ENCODE measurements at regions not wholly inside any gene's neighbourhood (a gene's known extent, or its start where the extent isn't known, plus 50 kb on each side); places are given as distances from the start of the nearest gene placed in this dataset.

GRCh38 chr4:165765053-165765452 lies 108.0 kb upstream of the TLL1 start:
- DNase-seq (ENCODE audit: low read depth in 2 of 2) = no peak
- H3K9ac ChIP-seq (ENCODE audit: insufficient read depth, low read length) = no peak overlapping the region
- no peaks in the 10 kb centered on the region for H3K4me1 ChIP-seq (ENCODE audit: control insufficient read depth, extremely low read depth, insufficient read depth, low read length)
- no peaks in the 10 kb centered on the region for H3K9me3 ChIP-seq (ENCODE audit: control insufficient read depth, insufficient read depth, low read depth, low read length)
- H3K27ac ChIP-seq (ENCODE audit: insufficient read depth, low read length) = no peak overlapping the region
- no peaks in the 10 kb centered on the region for H3K36me3 ChIP-seq (ENCODE audit: control insufficient read depth, insufficient read depth, low read length)
- H3K27me3 ChIP-seq (ENCODE audit: control insufficient read depth, insufficient read depth, low read length) = no peaks in the 10 kb centered on the region
- no peak overlapping the region for H2AFZ ChIP-seq (ENCODE audit: low read length)
- no peaks in the 10 kb centered on the region for H4K20me1 ChIP-seq (ENCODE audit: control insufficient read depth, extremely low read depth, insufficient read depth, low read length)
- H3K4me3 ChIP-seq (replicated peaks in 1 of 4; ENCODE audit: control extremely low read depth in 1 of 4, insufficient read depth in 1 of 4, low read depth in 3 of 4, low read length in 4 of 4) = no peak overlapping the region
- TF ChIP-seq EZH2 (IDR thresholded peaks at IDR 0.05; ENCODE audit: low read length, missing control alignments) (no peak), CTCF (conservative IDR thresholded peaks at IDR 0.05 in 1 of 2, IDR thresholded peaks at IDR 0.05 in 1 of 2; ENCODE audit: low read depth in 1 of 2, low read length in 2 of 2) (no peak)
- no peaks in the 10 kb centered on the region for H3K79me2 ChIP-seq (ENCODE audit: control insufficient read depth, insufficient read depth, low read length)
- no peak overlapping the region for H3K4me2 ChIP-seq (ENCODE audit: extremely low read depth, insufficient read depth, low read length)

DNA sequence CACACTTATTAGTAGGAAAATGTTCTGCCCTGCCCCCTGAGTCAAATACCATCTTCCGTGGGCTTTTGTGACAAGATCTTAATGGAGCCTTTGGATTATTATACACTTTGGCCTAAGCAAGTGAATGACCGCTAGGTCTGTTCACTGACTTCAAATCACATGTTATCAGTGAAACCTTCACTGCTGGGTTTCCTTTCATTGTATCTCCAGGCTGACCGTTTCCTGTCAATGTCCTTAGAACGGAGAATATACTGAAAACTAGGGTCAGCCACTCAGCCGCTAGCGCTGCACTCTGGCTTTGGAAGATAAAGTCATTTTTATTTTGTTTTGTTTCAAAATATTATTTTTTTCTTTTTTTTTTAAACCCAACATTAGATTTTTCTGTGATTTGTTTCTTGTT lies 107.0 kb upstream of the TLL1 start:
- no peak overlapping the region for H3K27ac ChIP-seq (ENCODE audit: insufficient read depth, low read length)
- DNase-seq (ENCODE audit: low read depth in 2 of 2) = no peak
- H3K4me3 ChIP-seq (replicated peaks in 1 of 4; ENCODE audit: control extremely low read depth in 1 of 4, insufficient read depth in 1 of 4, low read depth in 3 of 4, low read length in 4 of 4) = no peak overlapping the region
- TF ChIP-seq CTCF (conservative IDR thresholded peaks at IDR 0.05 in 1 of 2, IDR thresholded peaks at IDR 0.05 in 1 of 2; ENCODE audit: low read depth in 1 of 2, low read length in 2 of 2) = no peak
- no peak for TF ChIP-seq EZH2 (IDR thresholded peaks at IDR 0.05; ENCODE audit: low read length, missing control alignments)
- H3K79me2 ChIP-seq (ENCODE audit: control insufficient read depth, insufficient read depth, low read length) = no peaks in the 10 kb centered on the region
- no peak overlapping the region for H2AFZ ChIP-seq (ENCODE audit: low read length)
- no peaks in the 10 kb centered on the region for H3K9me3 ChIP-seq (ENCODE audit: control insufficient read depth, insufficient read depth, low read depth, low read length)
- no peak overlapping the region for H3K4me2 ChIP-seq (ENCODE audit: extremely low read depth, insufficient read depth, low read length)
- H3K4me1 ChIP-seq (ENCODE audit: control insufficient read depth, extremely low read depth, insufficient read depth, low read length) = no peaks in the 10 kb centered on the region
- H3K9ac ChIP-seq (ENCODE audit: insufficient read depth, low read length) = no peak overlapping the region
- H3K27me3 ChIP-seq (ENCODE audit: control insufficient read depth, insufficient read depth, low read length) = no peaks in the 10 kb centered on the region
- no peaks in the 10 kb centered on the region for H3K36me3 ChIP-seq (ENCODE audit: control insufficient read depth, insufficient read depth, low read length)
- H4K20me1 ChIP-seq (ENCODE audit: control insufficient read depth, extremely low read depth, insufficient read depth, low read length) = no peaks in the 10 kb centered on the region

DNA sequence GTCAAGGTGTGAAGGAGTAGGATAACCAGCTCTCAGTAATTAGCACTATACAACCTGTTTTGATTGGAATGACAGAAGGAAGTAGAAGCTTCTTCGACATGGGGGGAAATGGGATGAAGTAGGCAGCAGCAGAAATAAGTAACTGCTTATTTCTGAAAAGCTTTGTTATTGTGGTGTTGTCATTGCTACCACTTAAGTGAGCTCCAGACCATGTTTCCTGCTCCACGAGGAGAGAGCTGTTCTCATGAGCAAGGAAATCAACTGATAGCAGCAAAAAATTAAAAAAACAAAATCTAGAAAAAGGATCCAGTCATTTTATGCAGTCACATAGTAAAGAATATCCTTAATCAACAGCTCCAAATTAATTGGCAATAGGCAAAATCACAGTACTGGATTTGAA lies 106.1 kb upstream of the TLL1 start:
- no peak for DNase-seq (ENCODE audit: low read depth in 2 of 2)
- TF ChIP-seq CTCF (conservative IDR thresholded peaks at IDR 0.05 in 1 of 2, IDR thresholded peaks at IDR 0.05 in 1 of 2; ENCODE audit: low read depth in 1 of 2, low read length in 2 of 2) (no peak), EZH2 (IDR thresholded peaks at IDR 0.05; ENCODE audit: low read length, missing control alignments) (no peak)
- H3K9ac ChIP-seq (ENCODE audit: insufficient read depth, low read length) = no peak overlapping the region
- no peaks in the 10 kb centered on the region for H3K36me3 ChIP-seq (ENCODE audit: control insufficient read depth, insufficient read depth, low read length)
- no peak overlapping the region for H3K4me3 ChIP-seq (replicated peaks in 1 of 4; ENCODE audit: control extremely low read depth in 1 of 4, insufficient read depth in 1 of 4, low read depth in 3 of 4, low read length in 4 of 4)
- no peaks in the 10 kb centered on the region for H3K4me1 ChIP-seq (ENCODE audit: control insufficient read depth, extremely low read depth, insufficient read depth, low read length)
- no peak overlapping the region for H3K27ac ChIP-seq (ENCODE audit: insufficient read depth, low read length)
- H4K20me1 ChIP-seq (ENCODE audit: control insufficient read depth, extremely low read depth, insufficient read depth, low read length) = no peaks in the 10 kb centered on the region
- no peak overlapping the region for H2AFZ ChIP-seq (ENCODE audit: low read length)
- H3K79me2 ChIP-seq (ENCODE audit: control insufficient read depth, insufficient read depth, low read length) = no peaks in the 10 kb centered on the region
- no peaks in the 10 kb centered on the region for H3K9me3 ChIP-seq (ENCODE audit: control insufficient read depth, insufficient read depth, low read depth, low read length)
- no peaks in the 10 kb centered on the region for H3K27me3 ChIP-seq (ENCODE audit: control insufficient read depth, insufficient read depth, low read length)
- H3K4me2 ChIP-seq (ENCODE audit: extremely low read depth, insufficient read depth, low read length) = no peak overlapping the region

Measured in fibroblast of lung (primary cell).